ENCODE measurements at regions not wholly inside any gene's neighbourhood (a gene's known extent, or its start where the extent isn't known, plus 50 kb on each side); places are given as distances from the start of the nearest gene placed in this dataset.

DNA sequence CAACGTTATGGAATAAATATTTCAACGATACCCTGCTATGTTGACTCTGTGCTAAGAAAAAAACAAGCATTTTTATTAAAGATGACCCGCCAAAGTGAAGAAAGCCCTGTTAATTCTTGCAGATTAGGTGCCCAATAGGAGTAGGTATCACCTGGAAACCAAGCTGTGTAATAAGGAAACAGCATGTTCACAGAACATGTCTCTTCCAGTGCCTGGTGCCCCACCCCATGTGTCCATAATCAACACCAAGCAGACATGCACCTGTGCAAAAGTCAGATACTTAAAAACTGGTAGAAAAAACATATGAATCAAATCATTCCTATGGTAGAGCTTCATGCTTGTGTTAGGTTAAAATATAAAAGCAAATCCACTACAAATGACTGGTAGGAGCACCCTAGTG is 327.1 kb downstream of the SHANK2 start:
- TF ChIP-seq, protein P1, sequence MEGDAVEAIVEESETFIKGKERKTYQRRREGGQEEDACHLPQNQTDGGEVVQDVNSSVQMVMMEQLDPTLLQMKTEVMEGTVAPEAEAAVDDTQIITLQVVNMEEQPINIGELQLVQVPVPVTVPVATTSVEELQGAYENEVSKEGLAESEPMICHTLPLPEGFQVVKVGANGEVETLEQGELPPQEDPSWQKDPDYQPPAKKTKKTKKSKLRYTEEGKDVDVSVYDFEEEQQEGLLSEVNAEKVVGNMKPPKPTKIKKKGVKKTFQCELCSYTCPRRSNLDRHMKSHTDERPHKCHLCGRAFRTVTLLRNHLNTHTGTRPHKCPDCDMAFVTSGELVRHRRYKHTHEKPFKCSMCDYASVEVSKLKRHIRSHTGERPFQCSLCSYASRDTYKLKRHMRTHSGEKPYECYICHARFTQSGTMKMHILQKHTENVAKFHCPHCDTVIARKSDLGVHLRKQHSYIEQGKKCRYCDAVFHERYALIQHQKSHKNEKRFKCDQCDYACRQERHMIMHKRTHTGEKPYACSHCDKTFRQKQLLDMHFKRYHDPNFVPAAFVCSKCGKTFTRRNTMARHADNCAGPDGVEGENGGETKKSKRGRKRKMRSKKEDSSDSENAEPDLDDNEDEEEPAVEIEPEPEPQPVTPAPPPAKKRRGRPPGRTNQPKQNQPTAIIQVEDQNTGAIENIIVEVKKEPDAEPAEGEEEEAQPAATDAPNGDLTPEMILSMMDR (IDR thresholded peaks at IDR 0.05; ENCODE audit: insufficient read depth, low read depth, low read length) = no peak
- TF ChIP-seq EZH2 (IDR thresholded peaks at IDR 0.05; ENCODE audit: insufficient read depth, low read length) = no peak
